Sigmoid colon (tissue), 6 donors: ENCODE measurements at regions not wholly inside any gene's neighbourhood (a gene's known extent, or its start where the extent isn't known, plus 50 kb on each side); places are given as distances from the start of the nearest gene placed in this dataset.

Experiments used
- DNase-seq: peaks from one replicate; pipeline ENCODE4 v3.0.0-alpha.2; 2019
- H3K27ac ChIP-seq, 4 donors: fragments of 200-600 bp; sonication (generic); one replicate each; pipeline ENCODE4 v1.5.1; 2016 to 2019; ENCODE audit warnings: mild to moderate bottlenecking in 1 of 4
- H3K27me3 ChIP-seq, 3 donors: fragments of 200-600 bp; sonication (generic); one replicate each; pipeline ENCODE4 v1.5.1; 2019; ENCODE audit warnings: mild to moderate bottlenecking in 1 of 3
- H3K36me3 ChIP-seq, 4 donors: fragments of 200-600 bp; sonication (generic); one replicate each; pipeline ENCODE4 v1.5.1; 2016 to 2019
- H3K4me1 ChIP-seq, 4 donors: fragments of 200-600 bp; sonication (generic); one replicate each; pipeline ENCODE4 v1.5.1; 2017 to 2019
- H3K4me3 ChIP-seq, 4 donors: fragments of 200-600 bp; sonication (generic); one replicate each; pipeline ENCODE4 v1.5.1; 2017 to 2019; ENCODE audit warnings: mild to moderate bottlenecking in 2 of 4, moderate library complexity in 1 of 4
- H3K9me3 ChIP-seq, 4 donors: fragments of 200-600 bp in 3 of 4; sonication (generic) in 3 of 4; one replicate each; pipeline versions ENCODE4 v1.5.1 to v1.6.1; 2013 to 2019
- EP300 ChIP-seq, 4 donors: sonication (generic); formaldehyde crosslinking; IDR thresholded peaks; one replicate each; pipeline ENCODE4 v1.6.1; 2017; ENCODE audit warnings: antibody characterized with exemption in 4 of 4
- POLR2A ChIP-seq, 2 donors: fragments of 450-650 bp; IDR thresholded peaks; one replicate each; pipeline ENCODE4 v1.6.1; 2016; ENCODE audit warnings: antibody characterized with exemption in 2 of 2, mild to moderate bottlenecking in 2 of 2, moderate library complexity in 2 of 2
- POLR2AphosphoS5 ChIP-seq, 4 donors: sonication (generic); formaldehyde crosslinking; IDR thresholded peaks; one replicate each; pipeline ENCODE4 v1.6.1; 2017; ENCODE audit warnings: antibody characterized with exemption in 4 of 4
- WGBS, 2 donors: extraction: QIAGEN DNeasy Blood & Tissue Kit; methylation state at CpG; one replicate each; pipeline ENCODE4 v1.1.7; 2013; 5-methylcytosine and 5-hydroxymethylcytosine counted together
- intact Hi-C: fragments of 100-400 bp; cut with DNase I; formaldehyde crosslinking; loops from one replicate; pipeline ENCODE4 v1.15.1; 2023
- TF ChIP-seq, protein P1 (sequence below), 4 experiments: fragments of 450-650 bp in 3 of 4; fragments of 200-600 bp in 1 of 4; IDR thresholded peaks; one replicate each; pipeline ENCODE4 v1.5.1; 2016 to 2019; ENCODE audit warnings: antibody characterized with exemption in 4 of 4, mild to moderate bottlenecking in 3 of 4, moderate library complexity in 2 of 4
- donor health status: healthy with polysubstance abuse.
- donor health status: healthy.

DNA sequence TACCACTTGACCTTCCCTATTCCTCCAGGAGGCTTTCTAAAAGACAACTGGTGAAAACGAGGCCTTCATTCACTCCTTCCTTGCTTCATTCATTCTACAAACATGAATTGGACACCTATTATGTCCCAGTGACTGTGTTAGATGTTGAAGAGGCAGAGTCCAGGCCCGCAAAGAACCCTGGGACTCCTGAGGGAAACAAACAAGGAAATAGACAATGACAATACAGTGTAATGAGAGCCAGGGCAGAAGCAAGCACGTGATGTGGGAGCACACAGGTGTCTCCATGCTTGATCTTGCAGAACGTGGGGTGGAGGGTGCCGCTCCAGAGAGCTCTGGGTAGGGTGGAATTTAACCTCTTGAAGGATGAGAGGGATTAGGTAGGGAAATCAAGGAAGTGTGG is 137.6 kb upstream of the KLF3 start:
- intact Hi-C loops, result no loop called here
- WGBS, 2 donors, result 27 to 75% methylated on average over 5 of the region's 5 CpGs
- H3K4me1 ChIP-seq, result peaks cover 0 to 4% (median 0%) of the 10 kb centered on the region in 4 donors
- DNase-seq, result no peak
- no peak for TF ChIP-seq POLR2AphosphoS5 (IDR thresholded peaks at IDR 0.05)
- no peak for TF ChIP-seq POLR2A (IDR thresholded peaks at IDR 0.05)
- TF ChIP-seq, protein P1, sequence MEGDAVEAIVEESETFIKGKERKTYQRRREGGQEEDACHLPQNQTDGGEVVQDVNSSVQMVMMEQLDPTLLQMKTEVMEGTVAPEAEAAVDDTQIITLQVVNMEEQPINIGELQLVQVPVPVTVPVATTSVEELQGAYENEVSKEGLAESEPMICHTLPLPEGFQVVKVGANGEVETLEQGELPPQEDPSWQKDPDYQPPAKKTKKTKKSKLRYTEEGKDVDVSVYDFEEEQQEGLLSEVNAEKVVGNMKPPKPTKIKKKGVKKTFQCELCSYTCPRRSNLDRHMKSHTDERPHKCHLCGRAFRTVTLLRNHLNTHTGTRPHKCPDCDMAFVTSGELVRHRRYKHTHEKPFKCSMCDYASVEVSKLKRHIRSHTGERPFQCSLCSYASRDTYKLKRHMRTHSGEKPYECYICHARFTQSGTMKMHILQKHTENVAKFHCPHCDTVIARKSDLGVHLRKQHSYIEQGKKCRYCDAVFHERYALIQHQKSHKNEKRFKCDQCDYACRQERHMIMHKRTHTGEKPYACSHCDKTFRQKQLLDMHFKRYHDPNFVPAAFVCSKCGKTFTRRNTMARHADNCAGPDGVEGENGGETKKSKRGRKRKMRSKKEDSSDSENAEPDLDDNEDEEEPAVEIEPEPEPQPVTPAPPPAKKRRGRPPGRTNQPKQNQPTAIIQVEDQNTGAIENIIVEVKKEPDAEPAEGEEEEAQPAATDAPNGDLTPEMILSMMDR (IDR thresholded peaks at IDR 0.05), result no peak
- TF ChIP-seq EP300 (IDR thresholded peaks at IDR 0.05), result no peak
- H3K36me3 ChIP-seq, result no peaks in the 10 kb centered on the region
- H3K4me3 ChIP-seq, result no peak overlapping the region
- H3K27ac ChIP-seq, result no peak overlapping the region
- no peaks in the 10 kb centered on the region for H3K9me3 ChIP-seq
- no peaks in the 10 kb centered on the region for H3K27me3 ChIP-seq

DNA sequence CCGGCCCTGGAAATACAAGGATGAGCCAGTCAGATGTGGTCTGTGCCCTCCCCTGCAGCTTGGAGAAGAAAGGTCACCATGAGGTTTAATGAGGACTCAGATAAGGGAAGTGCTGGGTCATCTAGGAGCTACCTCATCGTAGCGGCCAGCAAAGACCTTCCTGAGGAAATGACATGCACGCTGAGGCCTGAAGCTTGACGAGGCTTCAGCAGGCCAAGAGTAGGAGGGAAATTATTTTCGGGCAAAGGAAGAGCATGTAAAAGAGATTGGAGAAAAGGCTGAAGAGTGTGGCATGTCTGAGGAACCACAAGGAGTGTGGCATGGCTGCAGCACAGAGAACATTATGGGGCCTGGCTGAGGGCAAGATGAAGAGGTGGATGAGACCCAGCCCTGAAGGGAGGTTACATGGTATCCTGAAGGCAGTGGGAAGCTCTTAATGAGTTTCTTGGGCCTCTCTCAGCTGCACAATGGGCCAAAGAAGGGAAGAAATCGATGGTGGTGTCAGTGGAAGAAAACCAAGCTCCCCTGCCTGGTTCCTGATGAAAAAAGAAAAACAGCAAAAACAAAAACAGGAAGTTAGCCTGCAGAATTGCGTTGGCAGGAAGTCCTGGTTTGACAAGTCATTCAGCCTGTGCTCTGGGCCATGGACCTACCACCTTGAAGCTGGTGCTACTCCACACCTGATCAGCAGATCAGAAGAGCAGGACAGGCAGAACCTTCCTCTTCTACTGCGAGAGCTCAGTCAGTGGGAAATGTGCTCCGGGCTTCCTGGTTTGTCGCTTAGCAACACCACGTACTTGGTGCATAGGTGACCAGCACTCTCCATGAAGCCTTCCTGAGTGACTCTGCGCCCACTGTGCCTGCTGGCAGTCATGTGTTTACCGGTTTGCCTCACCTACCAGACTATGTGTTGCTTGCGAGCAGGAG is 134.5 kb upstream of the KLF3 start:
- Histone ChIP-seq H3K27ac (peak overlapping the region in 3 of 4 donors; percentile 26 to 43 (median 39)), H3K4me3 (no peak overlapping the region), H3K36me3 (no peaks in the 10 kb centered on the region), H3K27me3 (no peaks in the 10 kb centered on the region), H3K4me1 (peaks cover 0 to 28% (median 13%) of the 10 kb centered on the region in 4 donors), H3K9me3 (no peaks in the 10 kb centered on the region)
- WGBS, 2 donors, result 49 to 54% methylated on average over 15 of the region's 15 CpGs
- TF ChIP-seq POLR2AphosphoS5 (IDR thresholded peaks at IDR 0.05), result no peak
- TF ChIP-seq, protein P1 (IDR thresholded peaks at IDR 0.05), result no peak
- TF ChIP-seq EP300 (IDR thresholded peaks at IDR 0.05), result no peak
- no peak for TF ChIP-seq POLR2A (IDR thresholded peaks at IDR 0.05)
- no peak for DNase-seq
- intact Hi-C loops, result no loop called here

DNA sequence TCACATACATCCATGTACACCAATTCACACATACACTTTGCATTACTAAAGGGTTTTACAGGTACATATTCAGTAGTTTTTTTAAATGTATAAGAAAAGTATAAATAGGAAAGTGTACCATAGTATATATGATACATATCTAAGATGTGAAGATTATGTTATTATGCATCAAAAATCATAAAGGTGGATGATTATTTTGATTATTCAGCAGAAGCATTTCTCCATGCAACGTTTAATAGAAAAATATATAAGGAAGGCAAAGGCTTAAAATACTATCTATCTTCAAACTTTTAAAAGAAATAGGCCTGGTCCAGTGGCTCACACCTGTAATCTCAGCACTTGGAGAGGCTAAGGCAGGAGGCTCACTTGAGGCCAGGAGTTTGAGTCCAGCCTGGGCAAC is 133.5 kb upstream of the KLF3 start:
- no peak for DNase-seq
- 49 to 85% methylated on average over 1 of the region's 1 CpG for WGBS, 2 donors
- no peaks in the 10 kb centered on the region for H3K27me3 ChIP-seq
- TF ChIP-seq POLR2A (IDR thresholded peaks at IDR 0.05) (no peak), EP300 (IDR thresholded peaks at IDR 0.05) (no peak), POLR2AphosphoS5 (IDR thresholded peaks at IDR 0.05) (no peak)
- TF ChIP-seq, protein P1 (IDR thresholded peaks at IDR 0.05), result no peak
- no peaks in the 10 kb centered on the region for H3K36me3 ChIP-seq
- no peak overlapping the region for H3K27ac ChIP-seq
- intact Hi-C loops, result no loop called here
- H3K9me3 ChIP-seq, result no peaks in the 10 kb centered on the region
- no peak overlapping the region for H3K4me3 ChIP-seq
- H3K4me1 ChIP-seq, result peaks cover 0 to 28% (median 13%) of the 10 kb centered on the region in 4 donors

DNA sequence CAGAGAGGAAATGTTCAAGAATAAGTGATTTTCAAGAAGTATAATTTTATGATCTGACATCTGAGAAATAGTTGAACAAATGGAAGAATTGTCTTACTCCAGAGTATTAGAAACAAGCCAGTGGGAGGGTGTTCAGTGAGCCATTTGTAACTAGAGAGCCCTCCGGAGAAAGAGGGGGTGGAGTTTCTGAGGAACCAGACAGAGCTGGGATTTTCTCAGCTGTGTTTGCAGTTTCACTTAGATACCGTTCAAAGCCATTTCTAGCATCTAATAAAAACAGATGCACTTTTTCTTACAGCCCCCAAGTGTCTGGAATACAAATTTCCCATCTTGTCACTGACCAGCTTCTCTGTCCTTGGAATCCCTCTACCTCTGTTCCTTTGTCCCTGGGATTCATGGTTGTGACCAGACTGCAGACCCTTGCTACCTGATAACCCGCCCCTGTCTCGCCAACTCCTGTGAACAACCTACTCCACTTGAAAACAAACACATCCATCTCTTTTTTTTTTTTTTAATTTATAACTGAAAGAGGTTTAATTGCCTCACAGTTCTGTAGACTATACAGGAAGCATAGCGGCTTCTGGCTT is 132.8 kb upstream of the KLF3 start:
- peaks cover 0 to 28% (median 13%) of the 10 kb centered on the region in 4 donors for H3K4me1 ChIP-seq
- whole genome bisulfite sequencing, 2 donors, result 54 to 73% methylated on average over 5 of the region's 5 CpGs
- TF ChIP-seq EP300 (IDR thresholded peaks at IDR 0.05) (no peak), POLR2AphosphoS5 (IDR thresholded peaks at IDR 0.05) (no peak), POLR2A (IDR thresholded peaks at IDR 0.05) (no peak)
- TF ChIP-seq, protein P1 (IDR thresholded peaks at IDR 0.05), result no peak
- no peak overlapping the region for H3K27ac ChIP-seq
- no peak overlapping the region for H3K4me3 ChIP-seq
- no peaks in the 10 kb centered on the region for H3K9me3 ChIP-seq
- intact Hi-C loops, result no loop called here
- H3K27me3 ChIP-seq, result no peaks in the 10 kb centered on the region
- H3K36me3 ChIP-seq, result no peaks in the 10 kb centered on the region
- no peak for DNase-seq
